ENCODE measurements at regions not wholly inside any gene's neighbourhood (a gene's known extent, or its start where the extent isn't known, plus 50 kb on each side); places are given as distances from the start of the nearest gene placed in this dataset.

DNA sequence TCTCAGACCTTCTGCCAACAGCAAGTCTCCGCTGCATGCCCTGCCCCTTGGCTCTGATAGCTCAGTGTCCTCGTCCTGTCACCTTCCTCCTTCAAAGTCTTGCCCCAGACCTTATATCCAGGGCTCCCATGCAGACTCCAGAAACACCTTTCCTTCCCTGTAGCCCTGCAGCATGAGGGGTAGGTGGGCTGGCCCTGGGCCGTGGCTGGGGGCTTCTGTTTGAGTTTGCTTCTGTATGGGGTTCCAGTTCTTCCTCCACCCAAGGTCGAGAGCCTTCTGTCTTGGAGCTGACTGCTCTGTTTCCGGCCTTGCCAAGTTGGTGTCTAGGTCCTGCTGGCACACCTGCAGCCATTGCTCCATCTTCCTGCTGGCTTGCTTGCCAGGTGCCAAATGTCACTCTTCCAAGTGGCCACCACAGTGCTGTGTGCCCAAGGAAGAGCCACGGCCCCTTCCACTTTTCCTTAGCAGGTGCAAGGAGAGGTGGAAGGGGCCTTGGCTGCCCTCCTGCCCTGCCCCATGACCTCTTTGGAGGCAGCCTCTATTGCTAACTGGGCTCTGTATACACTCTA, 74.8 kb upstream of the NECTIN1 start:
- peaks cover 5% of the 10 kb centered on the region for H3K4me1 Mint-ChIP-seq
- no peak overlapping the region for H3K4me3 Mint-ChIP-seq
- DNase-seq (ENCODE audit: low read depth, low spot score), result no peak
- H3K27ac Mint-ChIP-seq (ENCODE audit: unreplicated experiment), result no peak overlapping the region
- peaks cover 4% of the 10 kb centered on the region for H3K27me3 Mint-ChIP-seq (ENCODE audit: low read depth)
- no peaks in the 10 kb centered on the region for H3K36me3 Mint-ChIP-seq (ENCODE audit: low read depth)
- TF ChIP-seq, protein P1, sequence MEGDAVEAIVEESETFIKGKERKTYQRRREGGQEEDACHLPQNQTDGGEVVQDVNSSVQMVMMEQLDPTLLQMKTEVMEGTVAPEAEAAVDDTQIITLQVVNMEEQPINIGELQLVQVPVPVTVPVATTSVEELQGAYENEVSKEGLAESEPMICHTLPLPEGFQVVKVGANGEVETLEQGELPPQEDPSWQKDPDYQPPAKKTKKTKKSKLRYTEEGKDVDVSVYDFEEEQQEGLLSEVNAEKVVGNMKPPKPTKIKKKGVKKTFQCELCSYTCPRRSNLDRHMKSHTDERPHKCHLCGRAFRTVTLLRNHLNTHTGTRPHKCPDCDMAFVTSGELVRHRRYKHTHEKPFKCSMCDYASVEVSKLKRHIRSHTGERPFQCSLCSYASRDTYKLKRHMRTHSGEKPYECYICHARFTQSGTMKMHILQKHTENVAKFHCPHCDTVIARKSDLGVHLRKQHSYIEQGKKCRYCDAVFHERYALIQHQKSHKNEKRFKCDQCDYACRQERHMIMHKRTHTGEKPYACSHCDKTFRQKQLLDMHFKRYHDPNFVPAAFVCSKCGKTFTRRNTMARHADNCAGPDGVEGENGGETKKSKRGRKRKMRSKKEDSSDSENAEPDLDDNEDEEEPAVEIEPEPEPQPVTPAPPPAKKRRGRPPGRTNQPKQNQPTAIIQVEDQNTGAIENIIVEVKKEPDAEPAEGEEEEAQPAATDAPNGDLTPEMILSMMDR (conservative IDR thresholded peaks at IDR 0.05), result no peak
- H3K9me3 Mint-ChIP-seq, result no peaks in the 10 kb centered on the region

DNA sequence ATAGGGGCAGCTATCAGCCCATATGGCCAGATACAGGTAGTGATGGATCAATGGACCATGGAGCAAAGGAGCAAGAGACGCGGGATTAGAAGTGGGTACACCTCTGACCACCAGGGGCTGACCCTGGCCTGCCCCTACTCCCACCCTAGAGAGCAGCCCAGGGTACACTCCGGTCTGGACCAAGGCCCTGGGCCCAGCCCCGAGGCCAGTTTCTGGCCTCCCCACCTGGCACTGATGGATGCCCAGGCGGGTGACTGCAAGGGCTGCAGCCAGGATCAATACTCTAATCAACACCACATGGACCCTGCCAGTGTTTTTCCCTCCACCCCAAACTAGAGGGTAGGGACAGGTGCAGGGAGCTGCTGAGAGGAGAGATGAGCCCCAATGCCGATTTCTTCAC, 74.1 kb upstream of the NECTIN1 start:
- Mint-ChIP-seq H3K9me3 (no peaks in the 10 kb centered on the region), H3K27me3 (ENCODE audit: low read depth) (peaks cover 4% of the 10 kb centered on the region), H3K4me3 (no peak overlapping the region), H3K36me3 (ENCODE audit: low read depth) (no peaks in the 10 kb centered on the region), H3K4me1 (peaks cover 5% of the 10 kb centered on the region), H3K27ac (ENCODE audit: unreplicated experiment) (no peak overlapping the region)
- TF ChIP-seq, protein P1 (conservative IDR thresholded peaks at IDR 0.05), result no peak
- DNase-seq (ENCODE audit: low read depth, low spot score), result no peak

DNA sequence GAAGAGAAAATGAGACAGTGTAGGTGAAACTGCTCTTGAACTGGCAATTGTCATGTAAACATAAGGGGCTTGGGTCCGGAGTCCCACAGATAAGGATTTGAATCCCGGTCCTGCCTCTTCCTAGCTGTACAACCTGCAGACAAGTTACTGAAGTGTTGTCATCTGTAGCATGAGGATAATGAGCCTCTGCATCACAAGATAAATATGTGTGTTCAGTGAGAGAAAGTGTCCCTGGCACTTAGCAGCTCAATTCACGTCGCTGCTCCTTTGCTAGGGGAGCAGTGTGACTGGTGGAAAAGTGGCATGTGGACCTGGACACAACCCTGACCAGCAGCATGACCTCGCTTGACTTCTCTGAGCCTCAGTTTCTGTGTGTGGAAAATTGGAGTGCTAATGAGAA, 73.7 kb upstream of the NECTIN1 start:
- DNase-seq (ENCODE audit: low read depth, low spot score), result no peak
- TF ChIP-seq, protein P1 (conservative IDR thresholded peaks at IDR 0.05), result no peak
- H3K4me1 Mint-ChIP-seq, result peaks cover 9% of the 10 kb centered on the region
- H3K4me3 Mint-ChIP-seq, result no peak overlapping the region
- H3K36me3 Mint-ChIP-seq (ENCODE audit: low read depth), result no peaks in the 10 kb centered on the region
- no peak overlapping the region for H3K27ac Mint-ChIP-seq (ENCODE audit: unreplicated experiment)
- H3K9me3 Mint-ChIP-seq, result no peaks in the 10 kb centered on the region
- peaks cover 4% of the 10 kb centered on the region for H3K27me3 Mint-ChIP-seq (ENCODE audit: low read depth)

DNA sequence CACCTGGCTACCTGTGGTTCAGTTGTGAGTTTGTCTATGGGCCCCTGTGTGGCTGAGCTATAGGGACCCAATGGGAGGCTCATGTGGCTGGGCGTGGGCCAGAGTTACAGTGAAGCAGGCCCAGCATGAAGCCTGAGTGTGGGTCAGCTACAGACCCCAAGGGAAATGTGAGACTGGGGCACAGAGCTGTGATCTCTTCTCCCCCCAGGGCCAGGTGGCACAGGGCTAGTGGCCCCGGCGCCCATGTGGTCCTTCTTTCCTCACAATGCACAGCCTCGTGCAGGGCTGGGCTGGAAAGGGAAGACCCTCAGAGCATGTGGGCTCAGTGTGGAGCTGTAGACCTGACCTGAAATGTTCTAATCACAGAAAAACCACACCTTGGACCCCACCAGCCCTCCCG, 71.6 kb upstream of the NECTIN1 start:
- H3K9me3 Mint-ChIP-seq, result no peaks in the 10 kb centered on the region
- TF ChIP-seq, protein P1 (conservative IDR thresholded peaks at IDR 0.05), result no peak
- no peak overlapping the region for H3K27ac Mint-ChIP-seq (ENCODE audit: unreplicated experiment)
- H3K27me3 Mint-ChIP-seq (ENCODE audit: low read depth), result peaks cover 4% of the 10 kb centered on the region
- no peaks in the 10 kb centered on the region for H3K36me3 Mint-ChIP-seq (ENCODE audit: low read depth)
- H3K4me1 Mint-ChIP-seq, result peaks cover 27% of the 10 kb centered on the region
- no peak overlapping the region for H3K4me3 Mint-ChIP-seq
- no peak for DNase-seq (ENCODE audit: low read depth, low spot score)

DNA sequence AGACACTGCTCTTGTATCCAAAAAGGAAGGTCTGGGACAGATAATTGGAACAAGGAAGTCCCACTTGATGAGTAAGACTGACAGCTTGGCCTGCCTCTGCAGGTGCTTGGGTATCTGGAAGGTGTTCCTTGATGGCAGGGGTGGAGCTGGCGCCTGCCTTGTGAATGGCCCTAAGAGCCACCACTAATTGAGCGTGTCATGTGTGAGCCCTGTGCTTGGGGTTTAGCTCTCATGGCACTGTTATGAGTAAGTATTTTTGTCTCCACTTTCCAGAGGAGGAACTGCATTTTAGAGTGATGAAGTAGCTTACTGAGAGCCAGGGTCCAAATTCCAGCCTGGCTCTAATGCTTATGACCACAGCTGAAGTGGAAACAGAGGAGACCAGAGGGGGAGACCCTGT, 71.2 kb upstream of the NECTIN1 start:
- TF ChIP-seq, protein P1 (conservative IDR thresholded peaks at IDR 0.05), result no peak
- Mint-ChIP-seq H3K4me1 (peaks cover 31% of the 10 kb centered on the region), H3K9me3 (no peaks in the 10 kb centered on the region), H3K27me3 (ENCODE audit: low read depth) (peaks cover 4% of the 10 kb centered on the region), H3K36me3 (ENCODE audit: low read depth) (no peaks in the 10 kb centered on the region), H3K4me3 (no peak overlapping the region), H3K27ac (ENCODE audit: unreplicated experiment) (no peak overlapping the region)
- no peak for DNase-seq (ENCODE audit: low read depth, low spot score)
